ENCODE measurements at regions not wholly inside any gene's neighbourhood (a gene's known extent, or its start where the extent isn't known, plus 50 kb on each side); places are given as distances from the start of the nearest gene placed in this dataset.

GRCh38 chr10:85429126-85429525 is 937.5 kb downstream of the GRID1 start:
- H3K27ac ChIP-seq (ENCODE audit: insufficient read length, low read depth, low read length): no peak overlapping the region
- H2BK15ac ChIP-seq (ENCODE audit: low read depth, low read length): no peak overlapping the region

More at GRCh38 chr10:85429126-85429525, 937.5 kb downstream of the GRID1 start:
- Histone ChIP-seq H4K8ac (replicated peaks; ENCODE audit: insufficient read length, low read depth, low read length) (no peak overlapping the region), H3K18ac (ENCODE audit: insufficient read length, low read depth, low read length) (no peak overlapping the region), H3K9ac (ENCODE audit: extremely low read depth, insufficient read length, low read length) (no peak overlapping the region), H3K79me2 (ENCODE audit: insufficient read depth, low read length) (no peaks in the 10 kb centered on the region), H3K14ac (ENCODE audit: insufficient read depth, low read length) (no peak overlapping the region), H3T11ph (ENCODE audit: low read length) (no peak overlapping the region), H3K23me2 (ENCODE audit: insufficient read length, low read depth, low read length, poor library complexity, severe bottlenecking) (no peaks in the 10 kb centered on the region), H3K79me1 (ENCODE audit: insufficient read depth, low read depth, low read length, poor library complexity, severe bottlenecking) (no peaks in the 10 kb centered on the region), H4K5ac (ENCODE audit: insufficient read length, low read depth, low read length) (no peak overlapping the region), H2BK12ac (ENCODE audit: insufficient read length, low read depth, low read length) (no peak overlapping the region), H2AK5ac (ENCODE audit: insufficient read length, low read length) (no peak overlapping the region), H3K9me3 (ENCODE audit: control insufficient read depth, low read depth, low read length) (no peaks in the 10 kb centered on the region), H3K27me3 (ENCODE audit: insufficient read depth, low read length) (no peaks in the 10 kb centered on the region), H2BK5ac (ENCODE audit: insufficient read length, low read length) (no peak overlapping the region), H2BK120ac (ENCODE audit: low read depth, low read length, poor library complexity, severe bottlenecking) (no peak overlapping the region), H2AFZ (ENCODE audit: low read length) (no peak overlapping the region), H4K91ac (ENCODE audit: insufficient read length, low read depth, low read length) (no peak overlapping the region), H4K20me1 (ENCODE audit: control insufficient read depth, insufficient read depth, insufficient read length) (no peaks in the 10 kb centered on the region), H3K4me1 (ENCODE audit: insufficient read depth, low read length) (no peaks in the 10 kb centered on the region), H3K23ac (ENCODE audit: insufficient read length, low read depth, low read length) (no peak overlapping the region), H3K56ac (ENCODE audit: insufficient read length, low read depth, low read length) (no peak overlapping the region), H2BK20ac (ENCODE audit: low read depth, low read length, poor library complexity, severe bottlenecking) (no peak overlapping the region), H3K4me2 (ENCODE audit: insufficient read depth, insufficient read length, low read length) (no peak overlapping the region), H3K4ac (ENCODE audit: low read depth, low read length) (no peak overlapping the region)
- WGBS (ENCODE audit: extremely low coverage, insufficient read length, low lambda C conversion rate): no CpG with 5 or more reads among the region's 3 CpGs
- DNase-seq: no peak
- H3K36me3 Mint-ChIP-seq (ENCODE audit: insufficient read depth in 1 of 3, low read depth in 3 of 3): no peaks in the 10 kb centered on the region
- H3K4me1 Mint-ChIP-seq: no peaks in the 10 kb centered on the region
- H3K9me3 Mint-ChIP-seq: no peaks in the 10 kb centered on the region
- H3K27ac Mint-ChIP-seq: no peak overlapping the region
- H3K27me3 Mint-ChIP-seq (ENCODE audit: low read depth): no peaks in the 10 kb centered on the region
- H3K4me3 Mint-ChIP-seq: no peak overlapping the region
- no peak for TF ChIP-seq CTCF (conservative IDR thresholded peaks at IDR 0.05)

All from H9 (cell line).